ENCODE measurements at regions not wholly inside any gene's neighbourhood (a gene's known extent, or its start where the extent isn't known, plus 50 kb on each side); places are given as distances from the start of the nearest gene placed in this dataset.

- H3K4me3 ChIP-seq (ENCODE audit: low read depth, low read length): no peak overlapping the region
- DNase-seq (ENCODE audit: low read depth): no peak
- TF ChIP-seq CTCF (conservative IDR thresholded peaks at IDR 0.05; ENCODE audit: low read depth, low read length): no peak
Measured at GRCh38 chr5:20050262-20050661, 62.3 kb upstream of the CDH18 start.

GRCh38 chr5:20044460-20044859 lies 56.5 kb upstream of the CDH18 start:
- no peak for DNase-seq (ENCODE audit: low read depth)
- H3K4me3 ChIP-seq (ENCODE audit: low read depth, low read length): no peak overlapping the region
- TF ChIP-seq CTCF (conservative IDR thresholded peaks at IDR 0.05; ENCODE audit: low read depth, low read length): no peak

GRCh38 chr5:20041326-20042274 lies 53.6 kb upstream of the CDH18 start:
- peak; percentile 6 for DNase-seq (ENCODE audit: low read depth)
- no peak for TF ChIP-seq CTCF (conservative IDR thresholded peaks at IDR 0.05; ENCODE audit: low read depth, low read length)
- H3K4me3 ChIP-seq (ENCODE audit: low read depth, low read length): no peak overlapping the region

GRCh38 chr5:20040901-20041300 lies 52.9 kb upstream of the CDH18 start:
- TF ChIP-seq CTCF (conservative IDR thresholded peaks at IDR 0.05; ENCODE audit: low read depth, low read length): no peak
- no peak overlapping the region for H3K4me3 ChIP-seq (ENCODE audit: low read depth, low read length)
- no peak for DNase-seq (ENCODE audit: low read depth)

All from choroid plexus epithelial cell (primary cell).